IMR-90 (cell line): ENCODE measurements at regions not wholly inside any gene's neighbourhood (a gene's known extent, or its start where the extent isn't known, plus 50 kb on each side); places are given as distances from the start of the nearest gene placed in this dataset.
A peak's percentile ranks its signal among the peaks of the same experiment; 100 is the strongest.

ENCODE experiments used
- ATAC-seq: fragments of 200-7000 bp; cut with Tn5 transposase; 2 replicates; pipeline ENCODE4 v1.9.1; 2020; ENCODE audit warnings: low read depth, mild to moderate bottlenecking, moderate library complexity
- BruUV-seq: library from RNA; stranded (reverse); fragments of 400-500 nt; replicated peaks from 2 replicates; lab custom pipeline; 2021; lab: Mats Ljungman, UMichigan
- CTCF ChIA-PET: fragments of 300-600 bp; formaldehyde crosslinking; extraction: SDS; loops from one replicate; lab custom pipeline; 2021; ENCODE audit warnings: antibody characterized with exemption; lab: Yijun Ruan, JAX
- POLR2A ChIA-PET: fragments of 300-600 bp; sonication (Branson Sonifier 250); formaldehyde crosslinking; loops from one replicate; lab custom pipeline; 2022; ENCODE audit warnings: antibody characterized with exemption; ENCODE audit not compliant: unreplicated experiment; lab: Charles Lee
- DNase-seq: peaks from one replicate; pipeline ENCODE4 v3.0.0; 2013
- H2AFZ ChIP-seq: replicated peaks from 2 replicates; pipeline ENCODE3; 2013; ENCODE audit warnings: low read length, mild to moderate bottlenecking; ENCODE audit not compliant: poor library complexity
- H2AK5ac ChIP-seq: 2 replicates; pipeline ENCODE4 v1.6.1; 2013; ENCODE audit warnings: low read depth, low read length, inconsistent platforms
- H2AK9ac ChIP-seq: replicated peaks from 2 replicates; pipeline ENCODE3; 2013; ENCODE audit warnings: mild to moderate bottlenecking, low read depth, low read length, moderate library complexity; ENCODE audit not compliant: poor library complexity
- H2BK120ac ChIP-seq: 2 replicates; pipeline ENCODE4 v1.6.1; 2013; ENCODE audit warnings: low read depth, low read length, inconsistent platforms
- H2BK15ac ChIP-seq: 3 replicates; pipeline ENCODE4 v1.6.1; 2013; ENCODE audit warnings: low read depth, low read length, inconsistent platforms
- H2BK20ac ChIP-seq: 2 replicates; pipeline ENCODE4 v1.6.1; 2013; ENCODE audit warnings: low read depth, mild to moderate bottlenecking, inconsistent platforms, low read length, moderate library complexity
- H2BK5ac ChIP-seq: 2 replicates; pipeline ENCODE4 v1.6.1; 2013; ENCODE audit warnings: mild to moderate bottlenecking, low read depth, low read length, inconsistent platforms; ENCODE audit not compliant: poor library complexity, severe bottlenecking
- H3K14ac ChIP-seq: replicated peaks from 2 replicates; pipeline ENCODE4 v1.6.1; 2013; ENCODE audit warnings: low read depth, low read length, inconsistent platforms
- H3K18ac ChIP-seq: 2 replicates; pipeline ENCODE4 v1.6.1; 2013; ENCODE audit warnings: low read depth, low read length, control low read depth
- H3K23ac ChIP-seq: 2 replicates; pipeline ENCODE4 v1.6.1; 2013; ENCODE audit warnings: low read depth, low read length, inconsistent platforms
- H3K27ac ChIP-seq: 2 replicates; pipeline ENCODE4 v1.5.1; 2013; ENCODE audit warnings: mild to moderate bottlenecking, control low read depth, low read length; ENCODE audit not compliant: insufficient read depth
- H3K27me3 ChIP-seq: 2 replicates; pipeline ENCODE4 v1.6.1; 2013; ENCODE audit warnings: low read length; ENCODE audit not compliant: control insufficient read depth, insufficient read depth
- H3K36me3 ChIP-seq: 2 replicates; pipeline ENCODE4 v1.6.1; 2013; ENCODE audit warnings: low read length, mixed read lengths; ENCODE audit not compliant: control insufficient read depth, insufficient read depth
- H3K4ac ChIP-seq: 2 replicates; pipeline ENCODE4 v1.6.1; 2013; ENCODE audit warnings: low read depth, low read length, inconsistent platforms
- H3K4me1 ChIP-seq: 2 replicates; pipeline ENCODE4 v1.6.1; 2013; ENCODE audit warnings: low read length, mixed read lengths; ENCODE audit not compliant: control insufficient read depth, insufficient read depth
- H3K4me2 ChIP-seq: 2 replicates; pipeline ENCODE4 v1.6.1; 2013; ENCODE audit warnings: low read depth, mild to moderate bottlenecking, control low read depth, low read length, moderate library complexity
- H3K4me3 ChIP-seq: 2 replicates; pipeline ENCODE4 v1.5.1; 2013; ENCODE audit warnings: low read depth, mild to moderate bottlenecking, control low read depth, low read length, moderate library complexity; ENCODE audit not compliant: insufficient read depth
- H3K56ac ChIP-seq: 2 replicates; pipeline ENCODE4 v1.6.1; 2013; ENCODE audit warnings: low read length, inconsistent platforms; ENCODE audit not compliant: insufficient read depth; ENCODE audit errors: extremely low read depth
- H3K79me1 ChIP-seq, 2 experiments: 2 replicates each; pipeline ENCODE4 v1.6.1; 2013; ENCODE audit warnings: low read length in 2 of 2, inconsistent platforms in 1 of 2, low read depth in 1 of 2
- H3K9ac ChIP-seq: 2 replicates; pipeline ENCODE4 v1.6.1; 2013; ENCODE audit warnings: low read depth, low read length, control low read depth
- H3K9me1 ChIP-seq: 2 replicates; pipeline ENCODE4 v1.6.1; 2013; ENCODE audit warnings: low read length, inconsistent platforms; ENCODE audit not compliant: insufficient read depth
- H3K9me3 ChIP-seq: 2 replicates; pipeline ENCODE4 v1.6.1; 2013; ENCODE audit warnings: low read length; ENCODE audit not compliant: control insufficient read depth, insufficient read depth
- H4K20me1 ChIP-seq: 2 replicates; pipeline ENCODE4 v1.6.1; 2013; ENCODE audit warnings: low read length, inconsistent platforms; ENCODE audit not compliant: insufficient read depth
- H4K5ac ChIP-seq: 2 replicates; pipeline ENCODE4 v1.6.1; 2013; ENCODE audit warnings: mild to moderate bottlenecking, low read depth, low read length, control low read depth
- H4K8ac ChIP-seq, 2 experiments: 2 replicates each; pipeline ENCODE4 v1.6.1; 2013; ENCODE audit warnings: low read depth in 2 of 2, low read length in 2 of 2, control low read depth in 1 of 2, inconsistent platforms in 1 of 2
- H4K91ac ChIP-seq: 2 replicates; pipeline ENCODE4 v1.6.1; 2013; ENCODE audit warnings: low read depth, low read length, inconsistent platforms; ENCODE audit not compliant: insufficient read depth
- CEBPB ChIP-seq: IDR thresholded peaks from 2 replicates; pipeline ENCODE4 v1.6.1; 2012; ENCODE audit warnings: low read depth, low read length, improper control_type of control experiment
- ELK1 ChIP-seq: fragments of 150-350 bp; IDR thresholded peaks from 2 replicates; pipeline ENCODE4 v1.6.1; 2016; ENCODE audit warnings: low read depth, mild to moderate bottlenecking, low read length, moderate library complexity, borderline replicate concordance
- RFX5 ChIP-seq: IDR thresholded peaks from 2 replicates; pipeline ENCODE4 v1.8.0; 2012; ENCODE audit warnings: low read depth, mild to moderate bottlenecking, low read length, moderate library complexity
- SMC3 ChIP-seq: fragments of 150-350 bp; IDR thresholded peaks from 2 replicates; pipeline ENCODE4 v1.6.1; 2016; ENCODE audit warnings: low read depth, mild to moderate bottlenecking, antibody characterized with exemption, low read length, moderate library complexity
- WGBS, 2 experiments: methylation state at CpG; one replicate each; pipeline versions ENCODE4 v1.1.5 to v1.1.7; 2013; ENCODE audit warnings: missing lambda C conversion rate in 2 of 2; ENCODE audit not compliant: insufficient read length in 1 of 2; ENCODE audit errors: extremely low coverage in 2 of 2; 5-methylcytosine and 5-hydroxymethylcytosine counted together
- dilution Hi-C: fragments of 300-500 bp; cut with HindIII; formaldehyde crosslinking; loops from one replicate; pipeline ENCODE4 v1.14.3; 2018; ENCODE audit warnings: low sequenced_read_pairs; ENCODE audit not compliant: unreplicated experiment
- in situ Hi-C: fragments of 300-500 bp; cut with MboI; formaldehyde crosslinking; loops from 3 replicates; pipeline ENCODE4 v1.14.3; 2019; ENCODE audit warnings: low sequenced_read_pairs, inconsistent platforms, mixed read lengths
- intact Hi-C: fragments of 100-400 bp; cut with micrococcal nuclease; formaldehyde crosslinking; loops from 2 replicates; pipeline ENCODE4 v1.10.0; 2022

- DNase-seq (peak; percentile 31), ATAC-seq (no peak)
- H2BK120ac ChIP-seq, result no peak overlapping the region
- no peak overlapping the region for H3K23ac ChIP-seq
- no peak overlapping the region for H4K91ac ChIP-seq
- no peaks in the 10 kb centered on the region for H4K20me1 ChIP-seq
- no peak overlapping the region for H2AFZ ChIP-seq
- ChIA-PET POLR2A (no interaction called here), CTCF (no interaction called here)
- no peaks in the 10 kb centered on the region for H3K4me1 ChIP-seq
- dilution Hi-C loops (no loop called here), in situ Hi-C loops (no loop called here), intact Hi-C loops (no loop called here)
- TF ChIP-seq SMC3 (no peak), CEBPB (peak; percentile 68), ELK1 (no peak), RFX5 (no peak)
- no peaks in the 10 kb centered on the region for H3K36me3 ChIP-seq
- no peak overlapping the region for H3K18ac ChIP-seq
- no peak overlapping the region for H4K5ac ChIP-seq
- no peak overlapping the region for H4K8ac ChIP-seq
- no peak overlapping the region for H2AK9ac ChIP-seq
- H3K9ac ChIP-seq, result no peak overlapping the region
- H3K79me1 ChIP-seq, result no peaks in the 10 kb centered on the region
- H3K27ac ChIP-seq, result no peak overlapping the region
- H3K14ac ChIP-seq, result no peak overlapping the region
- no peak overlapping the region for H3K56ac ChIP-seq
- H2BK5ac ChIP-seq, result no peak overlapping the region
- no peak overlapping the region; the same call in 2 of the 3 replicates for H2BK15ac ChIP-seq
- no peak overlapping the region for H3K4ac ChIP-seq
- H3K4me3 ChIP-seq, result no peak overlapping the region
- no peak overlapping the region for H3K4me2 ChIP-seq
- BruUV-seq, result no TSS peak
- no peaks in the 10 kb centered on the region; the same call in none of the 2 replicates for H3K27me3 ChIP-seq
- no peak overlapping the region for H2BK20ac ChIP-seq
- H2AK5ac ChIP-seq, result no peak overlapping the region
- H3K9me3 ChIP-seq, result no peaks in the 10 kb centered on the region
- 100% methylated on average over 1 of the region's 7 CpGs; no CpG with 5 or more reads in 1 of the 2 experiments for WGBS, 2 experiments
- H3K9me1 ChIP-seq, result no peaks in the 10 kb centered on the region
Observed at GRCh38 chr2:8620611-8621382, 61.1 kb upstream of the ID2 start.
